ENCODE measurements at regions not wholly inside any gene's neighbourhood (a gene's known extent, or its start where the extent isn't known, plus 50 kb on each side); places are given as distances from the start of the nearest gene placed in this dataset.

GRCh38 chr2:120515759-120516678, 170.1 kb downstream of the INHBB start:
- TF ChIP-seq RAD21 (IDR thresholded peaks at IDR 0.05; ENCODE audit: low read depth) (no peak), EP300 (IDR thresholded peaks at IDR 0.05; ENCODE audit: borderline replicate concordance) (no peak), YY1 (IDR thresholded peaks at IDR 0.05; ENCODE audit: low read depth) (no peak), NFIC (IDR thresholded peaks at IDR 0.05) (no peak), USF1 (IDR thresholded peaks at IDR 0.05) (no peak), CEBPB (IDR thresholded peaks at IDR 0.05) (no peak), MAX (IDR thresholded peaks at IDR 0.05) (no peak), TCF12 (IDR thresholded peaks at IDR 0.05; ENCODE audit: low read depth) (no peak), REST (IDR thresholded peaks at IDR 0.05; ENCODE audit: low read depth) (no peak), ZBTB7A (IDR thresholded peaks at IDR 0.05; ENCODE audit: low read depth) (no peak), TAF1 (IDR thresholded peaks at IDR 0.05; ENCODE audit: low read depth) (no peak)
